NCI-H1417 treated with DMSO at 0.1 percent for 48 hours (cell line): ENCODE measurements at regions not wholly inside any gene's neighbourhood (a gene's known extent, or its start where the extent isn't known, plus 50 kb on each side); places are given as distances from the start of the nearest gene placed in this dataset.
A peak's percentile ranks its signal among the peaks of the same experiment; 100 is the strongest.
"Not testable (repeated sequence)": the region's sequence is repeated elsewhere in the genome, so short reads cannot be mapped to it uniquely, and the experiment has no call there.

Experiments
- DNase-seq: peaks from one replicate; lab custom pipeline; 2025; lab: John Stamatoyannopoulos, UW

DNA sequence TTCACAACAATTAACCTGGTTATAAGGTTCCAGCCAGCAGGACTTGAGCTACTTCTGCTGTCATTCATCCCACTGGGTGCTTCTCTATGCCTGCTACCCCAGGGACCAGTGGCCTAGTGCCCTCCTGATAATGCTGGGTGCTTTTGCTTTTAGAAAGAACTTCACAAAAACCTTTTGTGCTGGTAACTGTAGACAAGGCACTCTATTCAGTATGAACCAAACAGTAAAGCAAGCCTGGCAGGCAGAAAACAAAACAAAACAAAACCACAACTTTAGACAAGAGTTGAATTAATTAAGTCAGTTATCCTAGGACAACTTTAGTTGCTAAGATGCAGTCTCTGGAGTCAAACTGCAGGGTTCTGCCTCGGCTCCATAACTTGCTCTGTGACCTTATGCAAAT lies 61.9 kb upstream of the ADGRL2 start:
- DNase-seq, result no peak

- no peak for DNase-seq
These were observed 67.3 kb upstream of the ADGRL2 start for GRCh38 chr1:81733480-81733879.

GRCh38 chr1:81731989-81732388 lies 68.7 kb upstream of the ADGRL2 start:
- DNase-seq, result no peak

GRCh38 chr1:81730881-81731280 lies 69.9 kb upstream of the ADGRL2 start:
- DNase-seq, result no peak

DNA sequence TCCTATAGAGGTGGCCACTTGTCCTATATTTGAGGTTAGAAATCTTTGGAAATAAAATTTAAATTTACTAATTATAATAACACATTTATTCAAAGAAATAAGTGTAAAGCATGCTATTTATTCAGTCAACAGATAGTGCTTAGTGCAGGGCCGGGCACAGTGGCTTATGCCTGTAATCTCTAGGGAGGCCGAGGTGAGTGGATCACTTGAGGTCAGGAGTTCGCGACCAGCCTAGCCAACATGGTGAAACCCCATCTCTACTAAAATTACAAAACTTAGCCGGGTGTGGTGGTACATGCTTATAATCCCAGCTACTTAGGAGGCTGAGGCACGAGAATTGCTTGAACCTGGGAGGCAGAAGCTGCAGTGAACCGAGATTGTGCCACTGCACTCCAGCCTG lies 70.4 kb upstream of the ADGRL2 start:
- DNase-seq, result not testable (repeated sequence)

DNA sequence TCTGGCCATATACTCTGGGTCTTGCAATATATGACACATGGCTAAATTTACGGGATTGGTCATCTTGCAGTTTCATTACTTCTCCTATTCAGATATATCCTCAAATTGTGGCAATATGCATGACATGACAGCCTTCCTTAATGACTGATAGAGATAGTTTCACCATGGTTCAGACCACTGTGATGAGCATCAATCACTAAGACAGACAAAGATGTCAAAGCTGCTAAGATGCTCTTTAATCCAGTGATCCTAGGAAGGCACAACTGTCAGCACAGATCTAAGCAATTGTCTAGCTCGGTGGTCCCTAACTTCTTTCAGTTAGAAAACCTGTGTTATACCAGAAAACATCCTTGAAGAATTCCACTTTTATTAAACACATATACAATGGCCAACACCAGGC lies 70.9 kb upstream of the ADGRL2 start:
- DNase-seq, result no peak

DNA sequence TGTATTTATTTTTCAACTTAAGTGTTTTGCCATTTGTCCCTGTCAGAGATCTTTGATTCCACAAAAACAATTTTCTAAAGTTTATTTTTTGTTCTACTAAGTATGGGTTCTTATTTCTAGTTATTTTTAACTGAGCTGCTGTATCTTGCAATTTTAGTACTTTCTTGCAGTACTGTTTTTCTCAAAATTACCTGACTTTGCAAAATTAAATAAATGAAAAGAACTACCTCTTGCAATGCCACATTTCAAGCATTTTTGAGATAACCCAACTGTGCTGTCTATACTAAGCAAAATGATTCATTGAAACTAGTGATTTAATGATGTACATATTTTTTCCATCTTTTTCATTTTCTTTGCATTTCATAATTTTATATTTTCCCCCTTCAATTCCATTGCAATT lies 71.5 kb upstream of the ADGRL2 start:
- no peak for DNase-seq

DNA sequence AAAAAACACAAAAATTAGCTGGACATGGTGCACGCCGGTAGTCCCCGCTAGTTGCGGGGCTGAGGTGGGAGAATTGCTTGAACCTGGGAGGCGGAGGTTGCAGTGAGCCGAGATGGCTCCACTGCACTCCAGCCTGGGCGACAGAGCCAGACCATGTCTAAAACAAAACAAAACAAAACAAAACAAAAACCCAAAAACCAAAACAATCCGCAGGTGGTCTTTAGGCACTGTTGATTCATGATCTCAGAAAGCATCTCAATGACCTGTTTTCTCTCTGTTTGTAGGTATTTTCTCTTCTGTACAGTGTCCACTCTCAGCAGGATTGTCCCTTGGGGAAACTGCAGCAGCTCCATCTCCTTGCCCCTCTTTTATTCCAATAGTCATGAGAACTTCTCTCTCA lies 74.9 kb upstream of the ADGRL2 start:
- no peak for DNase-seq

GRCh38 chr1:81722631-81723328 lies 78.0 kb upstream of the ADGRL2 start:
- not testable (repeated sequence) for DNase-seq

DNA sequence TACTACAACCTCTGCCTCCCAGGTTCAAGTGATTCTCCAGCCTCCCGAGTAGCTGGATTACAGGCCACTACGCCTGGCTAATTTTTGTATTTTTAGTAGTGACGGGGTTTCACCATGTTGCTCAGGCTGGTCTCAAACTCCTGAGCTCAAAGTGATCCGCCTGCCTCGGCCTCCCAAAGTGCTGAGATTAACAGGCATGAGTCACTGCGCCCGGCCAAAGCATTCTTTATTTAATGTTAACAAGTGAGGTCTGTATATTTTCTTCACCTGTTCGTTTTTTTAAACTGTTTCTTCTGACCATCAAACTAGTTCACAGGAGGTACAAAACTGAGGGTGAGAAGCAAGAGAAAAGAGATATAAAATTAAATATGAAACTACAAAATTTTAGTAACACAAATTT lies 80.5 kb upstream of the ADGRL2 start:
- DNase-seq, result not testable (repeated sequence)

GRCh38 chr1:81717230-81717629 lies 83.5 kb upstream of the ADGRL2 start:
- DNase-seq, result no peak

- DNase-seq, result no peak
These were observed 85.3 kb upstream of the ADGRL2 start for GRCh38 chr1:81715391-81715790.

GRCh38 chr1:81714636-81715035 lies 86.1 kb upstream of the ADGRL2 start:
- no peak for DNase-seq

GRCh38 chr1:81712425-81712824 lies 88.3 kb upstream of the ADGRL2 start:
- no peak for DNase-seq

- DNase-seq, result no peak
These were observed 89.9 kb upstream of the ADGRL2 start for GRCh38 chr1:81710857-81711256.

DNA sequence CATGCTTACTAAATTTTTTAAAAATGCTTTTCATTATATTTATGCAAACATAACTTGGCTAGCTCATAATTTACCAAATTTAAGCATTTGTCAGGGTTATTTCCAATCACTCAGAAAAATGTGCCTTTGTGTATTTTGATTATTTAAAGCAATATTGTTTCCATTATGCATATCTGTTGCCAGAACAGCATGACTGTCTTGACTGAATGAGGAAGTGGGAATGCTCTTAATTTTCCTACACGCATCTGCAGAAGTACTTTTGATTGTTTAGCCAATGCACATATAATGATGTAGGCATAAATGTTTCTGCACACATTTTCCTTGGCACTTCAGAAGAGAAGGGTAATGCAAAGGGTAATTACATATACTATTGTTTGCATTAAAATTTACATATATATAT lies 92.5 kb upstream of the ADGRL2 start:
- DNase-seq, result no peak

GRCh38 chr1:81706650-81707435 lies 93.9 kb upstream of the ADGRL2 start:
- no peak for DNase-seq

DNA sequence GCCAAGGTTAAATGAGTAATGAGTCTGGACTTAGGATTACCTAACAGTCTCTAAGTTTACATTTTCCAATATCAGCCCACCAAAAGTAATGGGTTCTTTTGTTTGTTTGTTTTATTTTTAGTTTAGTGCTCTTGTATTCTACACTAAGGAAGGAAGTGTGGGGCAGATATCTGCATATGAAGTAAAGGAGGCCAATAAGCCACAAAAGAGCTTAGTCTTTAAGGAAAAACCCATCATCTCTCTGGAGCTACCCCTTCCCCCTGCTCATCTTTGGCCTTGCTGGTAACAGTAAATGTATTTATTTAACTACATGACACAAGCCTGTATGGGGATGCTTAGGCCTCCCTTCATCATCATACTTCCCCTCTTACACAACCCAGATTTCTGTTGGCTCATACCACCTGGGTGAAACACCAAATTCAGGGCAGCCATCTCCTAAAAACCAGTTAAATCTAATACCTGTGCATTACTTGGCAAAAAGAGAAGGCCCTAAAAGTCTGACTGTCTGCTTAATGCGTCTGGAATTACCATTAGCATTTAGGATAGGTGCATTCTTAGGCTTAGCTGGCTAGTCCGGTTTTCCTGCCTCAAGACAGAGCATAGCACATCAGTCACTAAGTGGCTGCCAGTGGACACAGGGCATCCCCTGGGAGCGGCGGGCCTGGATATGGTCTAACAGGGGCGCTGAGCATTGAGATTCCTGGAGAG lies 96.8 kb upstream of the ADGRL2 start:
- DNase-seq, result no peak

GRCh38 chr1:81703391-81703755 lies 97.4 kb upstream of the ADGRL2 start:
- DNase-seq, result no peak

- DNase-seq, result no peak
These were observed 97.8 kb upstream of the ADGRL2 start for GRCh38 chr1:81702903-81703302.

DNA sequence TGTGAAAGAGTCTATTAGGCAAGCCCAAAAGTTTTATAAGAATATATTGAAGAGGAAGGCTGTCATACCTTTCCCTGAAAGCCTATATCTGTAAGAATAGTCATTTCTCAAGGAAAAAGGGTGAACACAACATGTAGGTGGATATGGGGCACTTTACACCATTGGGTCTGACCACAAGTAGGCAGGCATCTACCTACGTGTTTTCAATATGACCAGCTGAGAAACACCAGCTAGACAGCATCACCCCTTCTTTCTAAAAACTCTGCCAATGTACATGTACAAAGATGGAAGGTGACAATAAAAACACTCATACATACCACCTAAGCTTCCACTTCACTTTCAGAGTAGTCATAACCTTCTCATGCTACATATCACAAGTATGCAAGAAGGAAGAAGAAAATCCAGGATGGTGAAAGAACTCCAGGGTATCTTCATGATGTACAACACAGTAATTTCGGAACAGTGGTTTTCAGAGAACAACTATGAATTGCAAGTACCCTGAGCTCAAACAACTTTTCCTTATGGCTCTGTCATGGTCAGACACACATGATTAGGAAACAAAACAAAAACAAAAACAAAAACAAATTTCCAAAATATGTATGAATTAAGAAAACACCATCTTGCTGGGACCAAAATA lies 98.5 kb upstream of the ADGRL2 start:
- no peak for DNase-seq

- DNase-seq, result peak; percentile 38
These were observed 99.8 kb upstream of the ADGRL2 start for GRCh38 chr1:81700728-81701470.
